ELR (cell line): ENCODE measurements at regions not wholly inside any gene's neighbourhood (a gene's known extent, or its start where the extent isn't known, plus 50 kb on each side); places are given as distances from the start of the nearest gene placed in this dataset.

ENCODE experiments used
- DNase-seq: peaks from one replicate; pipeline ENCODE4 v3.0.0-alpha.2; 2015; ENCODE audit warnings: low read depth

- no peak for DNase-seq
Observed at GRCh38 chr2:226680719-226681118, 118.9 kb downstream of the IRS1 start.

GRCh38 chr2:226679389-226680065, 120.1 kb downstream of the IRS1 start:
- DNase-seq: no peak

- DNase-seq: no peak
Observed at GRCh38 chr2:226678422-226678821, 121.2 kb downstream of the IRS1 start.

GRCh38 chr2:226677080-226677479, 122.5 kb downstream of the IRS1 start:
- DNase-seq: no peak

- DNase-seq: no peak
Observed at GRCh38 chr2:226676618-226677017, 123.0 kb downstream of the IRS1 start.

GRCh38 chr2:226674123-226674522, 125.5 kb downstream of the IRS1 start:
- no peak for DNase-seq

- peak; percentile 88 for DNase-seq
Observed at GRCh38 chr2:226673314-226673723, 126.3 kb downstream of the IRS1 start.

GRCh38 chr2:226671141-226671676, 128.4 kb downstream of the IRS1 start:
- DNase-seq: no peak

GRCh38 chr2:226669905-226670304, 129.7 kb downstream of the IRS1 start:
- no peak for DNase-seq

- no peak for DNase-seq
Observed at GRCh38 chr2:226669249-226669648, 130.4 kb downstream of the IRS1 start.

- DNase-seq: no peak
Observed at GRCh38 chr2:226667736-226668135, 131.9 kb downstream of the IRS1 start.

- no peak for DNase-seq
Observed at GRCh38 chr2:226665306-226665831, 134.3 kb downstream of the IRS1 start.

- DNase-seq: no peak
Observed at GRCh38 chr2:226664661-226665060, 135.0 kb downstream of the IRS1 start.

- DNase-seq: no peak
Observed at GRCh38 chr2:226664140-226664539, 135.5 kb downstream of the IRS1 start.

- DNase-seq: peak; percentile 97
Observed at GRCh38 chr2:226661789-226662545, 137.7 kb downstream of the IRS1 start.

- DNase-seq: peak; percentile 82
Observed at GRCh38 chr2:226660526-226660925, 139.1 kb downstream of the IRS1 start.

GRCh38 chr2:226660124-226660523, 139.5 kb downstream of the IRS1 start:
- DNase-seq: no peak

- no peak for DNase-seq
Observed at GRCh38 chr2:226659410-226659809, 140.2 kb downstream of the IRS1 start.

- no peak for DNase-seq
Observed at GRCh38 chr2:226658555-226658954, 141.1 kb downstream of the IRS1 start.

GRCh38 chr2:226657340-226658053, 142.1 kb downstream of the IRS1 start:
- DNase-seq: no peak

- DNase-seq: no peak
Observed at GRCh38 chr2:226656367-226656766, 143.3 kb downstream of the IRS1 start.

GRCh38 chr2:226655871-226656270, 143.7 kb downstream of the IRS1 start:
- peak; percentile 39 for DNase-seq
